ENCODE measurements at regions not wholly inside any gene's neighbourhood (a gene's known extent, or its start where the extent isn't known, plus 50 kb on each side); places are given as distances from the start of the nearest gene placed in this dataset.

DNA sequence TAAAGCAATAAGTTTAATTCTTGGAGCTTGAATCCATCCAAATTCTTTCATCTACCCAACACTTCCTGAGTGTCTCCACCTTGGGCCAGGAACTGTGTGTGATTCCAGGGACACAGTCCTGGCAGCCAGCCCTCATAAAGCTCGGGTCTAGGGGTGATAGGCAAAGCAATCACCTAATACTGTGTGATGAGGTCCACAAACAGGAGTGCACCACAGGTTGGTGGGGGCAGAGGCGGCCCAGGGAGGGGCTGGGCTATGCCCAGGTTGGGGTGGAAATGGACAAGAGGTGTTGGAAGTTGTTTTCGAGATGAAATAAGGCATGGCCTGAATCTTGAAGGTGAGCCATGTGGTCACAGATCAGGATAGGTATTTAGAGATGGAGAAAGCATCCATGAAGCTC is 133.9 kb upstream of the PTCH1 start:
- TF ChIP-seq POLR2A (IDR thresholded peaks at IDR 0.05) (no peak), CTCF (IDR thresholded peaks at IDR 0.05) (no peak)

All from right lobe of liver (tissue), 4 donors.